Kidney epithelial cell (primary cell): ENCODE measurements at regions not wholly inside any gene's neighbourhood (a gene's known extent, or its start where the extent isn't known, plus 50 kb on each side); places are given as distances from the start of the nearest gene placed in this dataset.
"Not testable (repeated sequence)": the region's sequence is repeated elsewhere in the genome, so short reads cannot be mapped to it uniquely, and the experiment has no call there.

Source experiments
- DNase-seq: peaks from one replicate; pipeline ENCODE4 v3.0.0-alpha.2; 2010; ENCODE audit warnings: low read depth
- H3K27me3 ChIP-seq: 2 replicates; pipeline ENCODE4 v1.6.0; 2011; ENCODE audit warnings: low read length; ENCODE audit not compliant: control insufficient read depth, insufficient read depth
- H3K36me3 ChIP-seq: 2 replicates; pipeline ENCODE4 v1.5.1; 2011; ENCODE audit warnings: low read length; ENCODE audit not compliant: control insufficient read depth, insufficient read depth
- H3K4me3 ChIP-seq: 2 replicates; pipeline ENCODE4 v1.5.1; 2011; ENCODE audit warnings: low read depth, mild to moderate bottlenecking, control low read depth, low read length
- CTCF ChIP-seq: IDR thresholded peaks from 2 replicates; pipeline ENCODE4 v1.5.1; 2011; ENCODE audit warnings: mild to moderate bottlenecking, moderate library complexity, low read length, control low read depth, inconsistent platforms; ENCODE audit not compliant: insufficient read depth, poor library complexity, severe bottlenecking

DNA sequence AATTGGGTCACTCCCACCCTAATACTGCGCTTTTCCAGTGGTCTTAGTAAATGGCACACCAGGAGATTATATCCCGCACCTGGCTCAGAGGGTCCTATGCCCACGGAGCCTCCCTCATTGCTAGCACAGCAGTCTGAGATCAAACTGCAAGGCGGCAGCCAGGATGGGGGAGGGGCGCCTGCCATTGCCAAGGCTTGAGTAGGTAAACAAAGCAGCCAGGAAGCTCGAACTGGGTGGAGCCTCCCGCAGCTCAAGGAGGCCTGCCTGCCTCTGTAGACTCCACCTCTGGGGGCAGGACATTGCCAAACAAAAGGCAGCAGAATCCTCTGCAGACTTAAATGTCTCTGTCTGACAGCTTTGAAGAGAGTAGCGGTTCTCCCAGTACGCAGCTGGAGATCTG lies 52.4 kb upstream of the PMPCB start:
- not testable (repeated sequence) for DNase-seq, H3K36me3 ChIP-seq, H3K27me3 ChIP-seq, H3K4me3 ChIP-seq

DNA sequence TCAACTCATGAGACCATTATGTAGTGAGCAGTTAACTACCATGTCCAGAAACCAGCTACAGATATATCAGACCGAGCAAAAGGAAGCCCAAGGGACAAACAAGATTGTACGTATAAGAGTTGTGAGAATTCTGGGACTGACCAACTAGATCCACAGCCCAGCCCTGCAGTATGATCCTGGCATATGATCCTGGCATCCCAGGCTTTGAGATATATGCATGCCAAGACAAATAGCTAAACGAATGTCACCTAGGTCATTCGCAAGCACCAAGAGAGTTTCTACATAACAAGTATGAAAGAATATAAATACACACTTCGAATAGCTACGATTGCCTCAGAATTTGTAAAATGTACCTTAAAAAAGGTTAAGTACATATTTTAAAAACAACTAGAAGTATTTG lies 56.4 kb upstream of the PMPCB start:
- Histone ChIP-seq H3K27me3 (no peaks in the 10 kb centered on the region), H3K4me3 (no peak overlapping the region), H3K36me3 (no peaks in the 10 kb centered on the region)
- TF ChIP-seq CTCF, result no peak
- no peak for DNase-seq

GRCh38 chr7:103235824-103236223 lies 61.4 kb upstream of the PMPCB start:
- not testable (repeated sequence) for DNase-seq, H3K36me3 ChIP-seq, H3K4me3 ChIP-seq, H3K27me3 ChIP-seq

DNA sequence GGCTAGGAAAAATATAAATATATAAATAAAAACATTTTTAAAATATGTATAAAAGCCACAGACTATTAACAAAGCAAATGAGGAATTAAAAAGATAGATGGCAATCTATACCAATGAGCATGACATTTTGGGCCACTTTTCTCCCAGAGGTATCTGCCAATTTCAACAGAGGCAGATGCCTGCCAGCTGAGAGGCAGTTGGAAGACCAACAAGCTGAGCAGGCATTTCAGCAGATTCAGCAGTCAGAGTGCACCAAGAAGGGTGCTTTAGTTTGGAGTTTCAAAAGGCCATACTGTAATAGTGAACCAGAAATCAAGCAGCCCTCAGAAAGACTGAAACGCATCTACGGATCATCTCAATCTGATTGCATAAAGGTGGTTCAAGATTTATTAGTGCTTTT lies 62.4 kb upstream of the PMPCB start:
- H3K36me3 ChIP-seq, DNase-seq, H3K4me3 ChIP-seq, H3K27me3 ChIP-seq: not testable (repeated sequence)

GRCh38 chr7:103227787-103228186 lies 69.4 kb upstream of the PMPCB start:
- not testable (repeated sequence) for DNase-seq, H3K36me3 ChIP-seq, H3K4me3 ChIP-seq, H3K27me3 ChIP-seq

DNA sequence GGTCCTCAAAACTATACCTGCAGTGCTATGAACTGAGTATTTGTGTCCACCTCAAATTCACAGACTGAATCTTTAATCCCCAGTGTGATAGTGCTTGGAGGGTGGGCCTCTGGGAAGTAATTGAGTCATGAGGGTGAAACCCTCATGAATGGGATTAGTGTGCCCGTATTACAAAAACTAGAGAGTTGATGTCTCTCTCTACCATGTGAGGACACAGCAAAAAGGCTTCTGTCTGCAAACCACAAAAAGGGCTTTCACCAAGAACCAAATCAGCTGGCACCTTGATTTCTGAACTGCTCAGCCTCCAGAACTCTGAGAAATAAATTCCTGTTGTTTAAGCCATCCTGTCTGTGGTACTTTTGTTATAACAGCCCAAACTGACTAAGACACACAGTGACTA lies 71.4 kb upstream of the PMPCB start:
- not testable (repeated sequence) for H3K27me3 ChIP-seq, DNase-seq, H3K4me3 ChIP-seq, H3K36me3 ChIP-seq

- not testable (repeated sequence) for DNase-seq, H3K4me3 ChIP-seq, H3K36me3 ChIP-seq, H3K27me3 ChIP-seq
Observed at GRCh38 chr7:103223065-103223464, 74.2 kb upstream of the NAPEPLD start.

DNA sequence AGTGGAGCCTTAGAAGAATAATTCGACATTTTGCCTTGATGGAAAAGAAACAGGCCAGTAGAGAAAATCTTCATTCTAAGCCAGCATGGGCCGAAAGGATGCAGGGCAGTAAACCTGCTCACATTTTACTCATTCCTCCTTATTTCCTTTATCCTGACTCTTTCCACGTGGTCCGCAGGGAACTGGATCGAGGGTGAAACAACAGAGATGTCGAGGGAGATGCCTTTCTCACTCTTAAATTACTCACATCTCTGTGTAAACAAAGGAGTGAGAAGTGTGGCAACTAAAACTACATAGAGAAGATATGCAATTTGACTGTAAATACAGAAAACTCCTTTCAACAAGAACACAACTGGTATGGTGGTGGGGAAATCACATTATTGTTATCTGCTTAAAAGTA lies 62.1 kb upstream of the NAPEPLD start:
- H3K27me3 ChIP-seq, H3K4me3 ChIP-seq, DNase-seq, H3K36me3 ChIP-seq: not testable (repeated sequence)

DNA sequence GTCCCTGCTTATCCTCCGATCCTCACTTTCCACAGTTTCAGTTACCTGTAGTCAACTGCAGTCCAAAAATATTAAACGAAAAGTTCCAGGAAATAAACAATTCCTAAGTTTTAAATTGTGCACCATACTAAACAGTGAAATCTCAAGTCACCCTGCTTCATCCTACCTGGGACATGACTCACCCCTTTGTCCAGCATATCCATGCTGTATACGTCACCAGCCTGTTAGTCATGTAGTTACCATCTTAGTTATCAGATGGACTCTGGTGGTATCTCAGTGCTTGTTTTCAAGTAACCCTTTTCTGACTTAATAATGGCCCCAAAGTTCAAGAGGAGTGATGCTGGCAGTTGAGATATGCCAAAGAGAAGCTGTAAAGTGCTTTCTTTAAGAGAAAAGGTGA lies 50.3 kb upstream of the NAPEPLD start:
- H3K27me3 ChIP-seq, H3K4me3 ChIP-seq, H3K36me3 ChIP-seq: not testable (repeated sequence)
- DNase-seq, result peak; percentile 47
